Astrocyte (in vitro differentiated cells and primary cell): ENCODE measurements at regions not wholly inside any gene's neighbourhood (a gene's known extent, or its start where the extent isn't known, plus 50 kb on each side); places are given as distances from the start of the nearest gene placed in this dataset.
A peak's percentile ranks its signal among the peaks of the same experiment; 100 is the strongest.

Experiments used
- DNase-seq: peaks from one replicate; pipeline ENCODE4 v3.0.0-alpha.2; 2010; ENCODE audit warnings: low read depth
- FAIRE-seq: peaks from 2 replicates; lab custom pipeline; 2011; peaks lifted over from hg19 to GRCh38; lab: Jason Lieb, UNC
- H2AFZ ChIP-seq: 2 replicates; pipeline ENCODE4 v1.6.0; 2012; ENCODE audit warnings: low read depth, low read length, inconsistent platforms
- H3K27ac ChIP-seq: 2 replicates; pipeline ENCODE4 v1.5.1; 2011; ENCODE audit warnings: low read depth, low read length, inconsistent platforms
- H3K27me3 ChIP-seq: 2 replicates; pipeline ENCODE4 v1.6.0; 2011; ENCODE audit warnings: low read length, inconsistent platforms; ENCODE audit not compliant: insufficient read depth
- H3K36me3 ChIP-seq: 2 replicates; pipeline ENCODE4 v1.5.1; 2011; ENCODE audit warnings: low read length, inconsistent platforms; ENCODE audit not compliant: insufficient read depth
- H3K4me1 ChIP-seq: 2 replicates; pipeline ENCODE4 v1.5.1; 2011; ENCODE audit warnings: low read length, inconsistent platforms; ENCODE audit not compliant: insufficient read depth
- H3K4me2 ChIP-seq: 2 replicates; pipeline ENCODE4 v1.6.0; 2012; ENCODE audit warnings: low read length, inconsistent platforms
- H3K4me3 ChIP-seq: 2 replicates; pipeline ENCODE4 v1.5.1; 2011; ENCODE audit warnings: low read depth, mild to moderate bottlenecking, low read length, inconsistent platforms; ENCODE audit not compliant: insufficient read depth
- H3K79me2 ChIP-seq: 2 replicates; pipeline ENCODE4 v1.6.0; 2012; ENCODE audit warnings: mild to moderate bottlenecking, low read length, inconsistent platforms; ENCODE audit not compliant: insufficient read depth
- H3K9ac ChIP-seq: 2 replicates; pipeline ENCODE4 v1.6.0; 2012; ENCODE audit warnings: mild to moderate bottlenecking, low read length, inconsistent platforms
- H3K9me3 ChIP-seq: 2 replicates; pipeline ENCODE4 v1.5.1; 2012; ENCODE audit warnings: low read depth, mild to moderate bottlenecking, low read length, inconsistent platforms; ENCODE audit not compliant: insufficient read depth
- H4K20me1 ChIP-seq: 2 replicates; pipeline ENCODE4 v1.6.0; 2012; ENCODE audit warnings: low read length, inconsistent platforms; ENCODE audit not compliant: insufficient read depth
- H3K27ac Mint-ChIP-seq: one replicate; pipeline ENCODE4 v1.8.0; 2021; ENCODE audit warnings: mild to moderate bottlenecking, mixed read lengths; ENCODE audit not compliant: unreplicated experiment
- H3K27me3 Mint-ChIP-seq: one replicate; pipeline ENCODE4 v1.8.0; 2021; ENCODE audit warnings: low read depth, mixed read lengths; ENCODE audit not compliant: unreplicated experiment
- H3K36me3 Mint-ChIP-seq: one replicate; pipeline ENCODE4 v1.8.0; 2021; ENCODE audit warnings: low read depth, mixed read lengths; ENCODE audit not compliant: unreplicated experiment
- H3K4me1 Mint-ChIP-seq: one replicate; pipeline ENCODE4 v1.8.0; 2021; ENCODE audit warnings: low read depth, mixed read lengths; ENCODE audit not compliant: unreplicated experiment
- H3K4me3 Mint-ChIP-seq: one replicate; pipeline ENCODE4 v1.8.0; 2021; ENCODE audit warnings: mild to moderate bottlenecking, moderate library complexity, mixed read lengths; ENCODE audit not compliant: unreplicated experiment
- H3K9me3 Mint-ChIP-seq: one replicate; pipeline ENCODE4 v1.8.0; 2021; ENCODE audit warnings: mild to moderate bottlenecking, mixed read lengths; ENCODE audit not compliant: unreplicated experiment
- CTCF ChIP-seq: IDR thresholded peaks from 2 replicates; pipeline ENCODE4 v1.5.1; 2011; ENCODE audit warnings: low read depth, mild to moderate bottlenecking, inconsistent platforms, low read length, moderate library complexity; ENCODE audit not compliant: insufficient read depth
- EZH2 ChIP-seq: IDR thresholded peaks from 2 replicates; pipeline ENCODE4 v1.6.1; 2012; ENCODE audit warnings: mild to moderate bottlenecking, low read length, inconsistent platforms; ENCODE audit not compliant: insufficient read depth

- Mint-ChIP-seq H3K4me3 (no peak overlapping the region), H3K4me1 (no peaks in the 10 kb centered on the region), H3K36me3 (no peaks in the 10 kb centered on the region), H3K9me3 (peaks cover 4% of the 10 kb centered on the region), H3K27me3 (peaks cover 5% of the 10 kb centered on the region), H3K27ac (no peak overlapping the region)
- Histone ChIP-seq H3K9ac (no peak overlapping the region), H4K20me1 (no peaks in the 10 kb centered on the region), H3K79me2 (no peaks in the 10 kb centered on the region), H3K9me3 (no peaks in the 10 kb centered on the region), H3K4me1 (no peaks in the 10 kb centered on the region), H3K27me3 (no peaks in the 10 kb centered on the region), H3K4me2 (no peak overlapping the region), H3K36me3 (no peaks in the 10 kb centered on the region), H3K27ac (no peak overlapping the region), H3K4me3 (no peak overlapping the region), H2AFZ (no peak overlapping the region)
- TF ChIP-seq CTCF (no peak), EZH2 (no peak)
- DNase-seq, result peak; percentile 2
- FAIRE-seq, result no peak
Measured at GRCh38 chr16:80433623-80434022, 107.2 kb upstream of the DYNLRB2 start.

- Histone ChIP-seq H2AFZ (no peak overlapping the region), H3K27ac (no peak overlapping the region), H3K4me3 (no peak overlapping the region), H3K27me3 (no peaks in the 10 kb centered on the region), H3K9me3 (no peaks in the 10 kb centered on the region), H3K9ac (no peak overlapping the region), H3K4me2 (no peak overlapping the region), H4K20me1 (no peaks in the 10 kb centered on the region), H3K4me1 (no peaks in the 10 kb centered on the region), H3K79me2 (no peaks in the 10 kb centered on the region), H3K36me3 (no peaks in the 10 kb centered on the region)
- Mint-ChIP-seq H3K4me3 (no peak overlapping the region), H3K27ac (no peak overlapping the region), H3K27me3 (peaks cover 16% of the 10 kb centered on the region), H3K9me3 (no peaks in the 10 kb centered on the region), H3K4me1 (no peaks in the 10 kb centered on the region), H3K36me3 (no peaks in the 10 kb centered on the region)
- DNase-seq (no peak), FAIRE-seq (no peak)
- TF ChIP-seq EZH2 (no peak), CTCF (no peak)
Measured at GRCh38 chr16:80427795-80428194, 113.0 kb upstream of the DYNLRB2 start.

- Mint-ChIP-seq H3K36me3 (no peaks in the 10 kb centered on the region), H3K4me1 (no peaks in the 10 kb centered on the region), H3K4me3 (no peak overlapping the region), H3K27me3 (peaks cover 12% of the 10 kb centered on the region), H3K27ac (no peak overlapping the region), H3K9me3 (no peaks in the 10 kb centered on the region)
- Histone ChIP-seq H3K4me3 (no peak overlapping the region), H3K9me3 (no peaks in the 10 kb centered on the region), H3K4me2 (no peak overlapping the region), H3K36me3 (no peaks in the 10 kb centered on the region), H3K27me3 (no peaks in the 10 kb centered on the region), H3K4me1 (no peaks in the 10 kb centered on the region), H3K27ac (no peak overlapping the region), H3K79me2 (no peaks in the 10 kb centered on the region), H4K20me1 (no peaks in the 10 kb centered on the region), H3K9ac (no peak overlapping the region), H2AFZ (no peak overlapping the region)
- DNase-seq (no peak), FAIRE-seq (no peak)
- TF ChIP-seq CTCF (no peak), EZH2 (no peak)
Measured at GRCh38 chr16:80418517-80419355, 122.1 kb upstream of the DYNLRB2 start.
